Epithelial cell of prostate (primary cell): ENCODE measurements at regions not wholly inside any gene's neighbourhood (a gene's known extent, or its start where the extent isn't known, plus 50 kb on each side); places are given as distances from the start of the nearest gene placed in this dataset.
"Not testable (repeated sequence)": the region's sequence is repeated elsewhere in the genome, so short reads cannot be mapped to it uniquely, and the experiment has no call there.

Source experiments
- DNase-seq: peaks from one replicate; pipeline ENCODE4 v3.0.0-alpha.2; 2011; ENCODE audit warnings: low read depth, low spot score
- H3K27ac ChIP-seq: fragments of 450-650 bp; 2 replicates; pipeline ENCODE4 v1.5.1; 2017; ENCODE audit warnings: mild to moderate bottlenecking

GRCh38 chr22:48820481-48821345, 1007.0 kb downstream of the BRD1 start:
- no peak overlapping the region for H3K27ac ChIP-seq
- no peak for DNase-seq

DNA sequence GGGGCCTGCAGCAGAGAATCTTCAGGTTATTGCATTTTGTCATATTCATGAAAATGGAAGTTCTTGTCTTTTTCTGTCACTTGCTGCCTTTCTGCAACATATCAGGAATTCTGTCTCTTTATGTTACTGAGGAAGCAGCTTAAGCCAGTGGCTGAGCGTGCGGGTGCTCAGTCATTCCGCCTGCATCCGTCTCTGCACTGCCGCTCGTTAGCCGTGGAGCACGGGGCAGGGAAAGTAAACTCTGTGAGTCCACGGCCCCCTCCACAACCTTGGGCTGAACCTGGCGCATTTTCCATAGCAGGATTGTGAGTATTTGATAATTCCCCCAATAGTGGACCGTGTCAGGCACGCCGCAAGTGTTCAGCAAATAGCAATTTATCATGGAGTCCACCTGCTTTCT, 1007.7 kb downstream of the BRD1 start:
- DNase-seq = no peak

DNA sequence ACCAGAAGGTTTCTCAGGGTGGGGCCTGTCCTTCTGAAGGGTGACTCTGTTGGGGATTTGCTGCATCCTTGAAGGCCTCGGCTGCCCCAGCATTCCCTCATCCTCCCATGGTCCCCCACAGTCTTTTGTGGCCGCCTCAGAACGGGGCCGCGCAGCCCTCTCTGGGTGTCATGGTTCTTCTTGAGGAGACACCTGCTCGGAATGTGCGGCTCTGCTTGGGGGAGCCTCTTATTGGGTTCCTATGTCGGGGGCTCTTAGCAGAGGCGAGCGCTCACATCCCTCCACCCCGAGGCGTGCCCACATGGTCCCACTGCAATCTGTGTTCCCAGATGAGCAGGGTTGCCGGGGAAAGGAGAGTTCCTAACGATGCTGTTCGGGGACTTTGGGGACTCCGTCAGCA, 1008.4 kb downstream of the BRD1 start:
- H3K27ac ChIP-seq = no peak overlapping the region
- no peak for DNase-seq

More for the DNA sequence above, 1007.7 kb downstream of the BRD1 start:
- no peak overlapping the region for H3K27ac ChIP-seq

- not testable (repeated sequence) for H3K27ac ChIP-seq, DNase-seq
Observed at GRCh38 chr22:48817491-48817890, 1010.2 kb downstream of the BRD1 start.

DNA sequence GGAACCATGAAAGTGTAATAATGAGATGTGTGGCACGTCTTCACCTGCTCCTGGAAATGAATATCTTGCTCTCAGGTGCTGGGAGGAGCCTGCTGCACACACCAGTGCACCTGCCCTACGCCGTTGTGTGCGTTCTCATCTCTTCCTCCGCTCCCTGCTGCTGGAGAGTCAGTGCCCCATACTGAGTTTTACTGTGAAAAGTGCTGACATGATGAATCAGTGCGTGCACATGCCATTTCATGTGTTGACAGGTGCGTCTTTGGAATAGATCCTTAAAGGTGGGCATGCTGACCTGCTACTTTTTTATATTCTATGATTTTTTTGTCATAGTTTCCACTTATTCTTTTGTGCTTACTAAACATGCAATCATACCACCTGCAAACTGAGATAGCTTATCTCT, 1015.8 kb downstream of the BRD1 start:
- H3K27ac ChIP-seq = no peak overlapping the region
- DNase-seq = no peak

GRCh38 chr22:48808038-48808960, 1019.4 kb downstream of the BRD1 start:
- no peak for DNase-seq
- H3K27ac ChIP-seq = no peak overlapping the region

GRCh38 chr22:48807155-48807554, 1020.5 kb downstream of the BRD1 start:
- H3K27ac ChIP-seq = no peak overlapping the region
- no peak for DNase-seq

DNA sequence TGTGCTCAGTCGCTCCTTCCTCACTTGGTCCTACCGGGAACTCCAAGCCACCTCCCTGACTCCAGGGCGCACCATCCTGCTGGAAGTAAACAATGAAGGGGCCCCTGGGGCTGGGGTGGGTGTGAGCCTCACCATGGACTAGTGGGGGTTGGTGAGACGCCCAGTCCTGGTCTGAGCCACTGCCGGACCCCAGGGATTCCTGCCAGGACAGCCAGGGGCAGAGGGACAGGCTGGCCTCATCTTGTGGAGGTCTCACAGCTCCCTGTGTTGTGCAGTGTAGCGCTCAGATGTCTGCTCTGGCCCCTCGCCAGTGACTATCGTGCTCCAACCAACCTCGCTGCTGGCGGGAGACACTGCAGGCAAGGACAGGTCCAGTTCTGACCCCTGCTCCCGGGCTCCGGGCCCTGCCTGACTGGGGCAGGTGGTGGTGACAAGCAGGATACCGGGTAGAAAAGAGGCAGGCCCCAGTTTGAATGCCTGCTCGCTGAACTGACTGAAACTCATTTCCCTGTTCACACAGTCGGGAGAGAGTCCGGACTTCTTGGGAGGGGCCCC, 1021.4 kb downstream of the BRD1 start:
- no peak for DNase-seq
- no peak overlapping the region for H3K27ac ChIP-seq

- no peak for DNase-seq
- no peak overlapping the region for H3K27ac ChIP-seq
Observed at GRCh38 chr22:48805516-48805915, 1022.2 kb downstream of the BRD1 start.

DNA sequence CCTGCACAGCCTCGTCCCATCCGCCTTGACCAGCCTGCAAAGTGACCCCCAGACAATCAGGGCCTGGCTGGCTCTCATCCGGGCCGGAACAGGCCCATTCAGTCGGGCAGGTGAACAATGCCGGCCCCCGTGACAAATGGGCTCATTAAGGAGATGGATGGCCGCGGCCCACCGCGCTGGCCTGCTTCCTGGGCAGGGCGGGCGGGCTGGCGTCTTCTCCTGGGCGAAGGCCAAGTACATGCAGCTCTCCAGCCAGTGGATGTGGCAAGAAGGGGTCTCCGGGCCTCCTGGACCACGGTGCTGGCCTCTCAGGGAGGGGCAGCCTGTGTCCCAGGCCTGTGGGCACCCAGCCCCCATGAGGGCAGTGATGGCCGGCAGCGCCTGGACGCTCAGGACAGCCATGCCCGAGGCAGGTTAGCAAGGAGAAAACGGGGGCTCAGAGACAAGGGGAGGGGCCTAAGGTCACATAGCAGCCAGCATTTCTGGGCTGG, 1022.8 kb downstream of the BRD1 start:
- H3K27ac ChIP-seq = no peak overlapping the region
- no peak for DNase-seq

- no peak overlapping the region for H3K27ac ChIP-seq
- no peak for DNase-seq
Observed at GRCh38 chr22:48803948-48804810, 1023.5 kb downstream of the BRD1 start.

GRCh38 chr22:48803171-48803947, 1024.3 kb downstream of the BRD1 start:
- no peak overlapping the region for H3K27ac ChIP-seq
- no peak for DNase-seq

DNA sequence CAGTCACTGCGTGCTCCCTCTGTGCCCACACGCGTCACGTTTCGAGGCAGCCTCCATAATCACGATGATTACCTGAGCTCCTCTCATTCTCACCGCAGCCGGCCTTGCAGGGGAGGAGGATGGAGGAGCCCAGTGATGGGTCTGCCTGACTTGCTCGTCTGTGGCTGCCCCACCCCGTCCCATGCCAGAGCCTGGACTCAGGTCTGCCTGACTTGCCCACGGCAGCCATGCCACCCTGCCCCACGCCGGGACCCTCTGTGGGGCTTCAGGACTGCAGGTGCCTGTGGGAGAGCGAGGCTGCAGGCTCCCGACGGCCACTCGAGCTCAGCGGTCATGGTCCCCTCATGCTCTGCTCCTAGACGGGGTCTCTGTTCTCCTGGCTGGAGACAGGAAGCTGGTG, 1025.1 kb downstream of the BRD1 start:
- DNase-seq = no peak
- H3K27ac ChIP-seq = no peak overlapping the region

- no peak overlapping the region for H3K27ac ChIP-seq
- no peak for DNase-seq
Observed at GRCh38 chr22:48800886-48801607, 1026.6 kb downstream of the BRD1 start.

DNA sequence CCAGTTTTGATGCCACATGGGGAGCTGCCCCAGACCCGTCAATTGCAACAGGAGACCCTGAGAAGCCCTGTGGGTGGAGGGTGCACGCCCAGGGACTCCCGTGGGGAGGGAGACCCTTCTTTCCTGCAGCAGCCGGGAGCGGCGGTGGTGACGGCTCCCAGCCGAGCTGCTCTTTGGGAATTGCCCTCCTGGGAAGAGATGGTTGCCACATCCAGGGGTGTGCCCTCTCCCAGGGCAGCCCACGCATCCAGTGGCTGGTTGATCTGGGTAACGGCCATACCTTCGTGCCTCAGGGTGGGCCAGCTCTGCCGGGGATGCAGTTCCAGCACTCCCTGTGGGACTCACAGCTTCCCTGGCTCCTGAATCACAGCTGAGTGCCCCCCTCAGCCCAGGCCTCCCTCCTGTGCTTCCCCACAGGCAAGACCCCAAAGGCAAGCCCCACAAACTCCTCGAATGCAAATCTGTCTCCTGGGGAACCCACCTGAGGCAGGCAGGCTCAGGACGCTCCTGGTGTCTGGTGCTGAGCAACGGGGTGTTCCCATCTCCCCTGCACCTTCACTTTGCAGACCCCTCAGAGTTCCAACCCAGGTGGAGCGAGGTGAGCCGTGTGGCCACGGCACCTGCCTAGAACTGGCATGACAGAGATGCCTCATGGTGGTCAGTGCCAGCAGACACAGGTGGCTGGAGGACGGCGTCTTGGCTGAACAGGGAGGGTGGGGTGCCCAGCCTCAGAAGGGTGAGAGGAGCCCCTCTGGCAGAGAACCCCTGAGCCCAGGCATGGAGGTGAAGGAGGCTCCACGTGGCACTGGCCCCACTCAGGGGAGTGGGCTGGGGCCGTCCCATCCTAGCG, 1027.4 kb downstream of the BRD1 start:
- H3K27ac ChIP-seq = no peak overlapping the region
- no peak for DNase-seq

DNA sequence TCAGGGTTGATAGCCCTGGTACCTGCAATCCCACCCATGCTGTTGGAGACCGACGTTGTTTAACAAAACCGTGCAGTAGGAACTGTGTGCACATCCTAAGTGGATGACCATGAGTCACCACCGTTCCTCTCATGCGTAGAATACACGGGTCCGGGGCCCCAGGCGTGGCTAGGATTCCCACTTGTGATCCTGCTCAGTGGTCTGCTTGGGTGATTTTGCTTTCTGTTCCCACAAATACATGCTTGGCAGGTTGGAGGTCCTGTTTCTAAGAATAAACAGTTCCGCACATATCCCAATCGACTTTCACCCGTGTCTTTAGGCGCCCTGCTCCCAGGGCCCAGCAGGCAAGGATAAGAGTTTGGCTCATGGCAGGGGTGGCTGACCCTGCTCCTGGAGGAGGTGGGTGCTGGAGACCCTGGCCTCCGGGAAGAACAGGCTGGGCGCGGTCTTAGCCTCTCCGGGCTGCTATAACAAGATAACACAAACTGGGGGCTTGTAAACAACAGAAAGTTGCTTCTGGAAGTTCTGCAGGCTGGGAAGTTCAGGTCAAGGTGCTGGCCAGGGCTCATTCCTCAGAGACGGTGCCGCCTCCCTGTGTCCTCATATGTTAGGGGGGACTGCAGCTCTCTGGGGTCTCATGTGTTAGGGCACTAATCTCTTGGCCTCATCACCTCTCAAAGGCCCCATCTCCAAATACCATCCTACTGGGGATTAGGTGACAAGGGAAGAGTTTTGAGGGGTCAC, 1028.3 kb downstream of the BRD1 start:
- DNase-seq = no peak

More for the DNA sequence above, 1028.3 kb downstream of the BRD1 start:
- no peak overlapping the region for H3K27ac ChIP-seq
